Esophagus squamous epithelium (tissue), 5 donors: ENCODE measurements at regions not wholly inside any gene's neighbourhood (a gene's known extent, or its start where the extent isn't known, plus 50 kb on each side); places are given as distances from the start of the nearest gene placed in this dataset.

Experiments
- DNase-seq: peaks from one replicate; lab custom pipeline; 2025; lab: John Stamatoyannopoulos, UW
- H3K27ac ChIP-seq, 4 donors: fragments of 200-600 bp; sonication (generic); one replicate each; pipeline ENCODE4 v1.5.1; 2016 to 2019; ENCODE audit warnings: mild to moderate bottlenecking in 1 of 4
- H3K27me3 ChIP-seq, 4 donors: fragments of 200-600 bp; sonication (generic); 1 replicate in 3 of 4; 2 replicates in 1 of 4; pipeline versions ENCODE4 v1.5.1 to v1.6.0; 2017 to 2021; ENCODE audit warnings: antibody characterized with exemption in 1 of 4
- H3K36me3 ChIP-seq, 3 donors: fragments of 200-600 bp; sonication (generic); one replicate each; pipeline ENCODE4 v1.5.1; 2016 to 2019
- H3K4me1 ChIP-seq, 3 donors: fragments of 200-600 bp; sonication (generic); one replicate each; pipeline ENCODE4 v1.5.1; 2017 to 2019
- H3K4me3 ChIP-seq, 4 donors: fragments of 200-600 bp; sonication (generic); 1 replicate in 3 of 4; 2 replicates in 1 of 4; pipeline ENCODE4 v1.5.1; 2016 to 2019; ENCODE audit warnings: mild to moderate bottlenecking in 2 of 4, moderate library complexity in 1 of 4
- H3K9me3 ChIP-seq, 3 donors: fragments of 200-600 bp; sonication (generic); one replicate each; pipeline ENCODE4 v1.5.1; 2016 to 2019
- POLR2A ChIP-seq, 4 donors: fragments of 450-650 bp; IDR thresholded peaks; one replicate each; pipeline ENCODE4 v1.6.1; 2017; ENCODE audit warnings: antibody characterized with exemption in 4 of 4, mild to moderate bottlenecking in 4 of 4, moderate library complexity in 3 of 4
- WGBS, 2 donors: methylation state at CpG; one replicate each; pipeline ENCODE4 v1.1.5; 2018; 5-methylcytosine and 5-hydroxymethylcytosine counted together
- intact Hi-C: fragments of 100-400 bp; cut with DNase I; formaldehyde crosslinking; loops from one replicate; pipeline ENCODE4 v1.15.0; 2022
- TF ChIP-seq, protein P1 (sequence below), 6 experiments: fragments of 450-650 bp in 4 of 6; fragments of 200-600 bp in 2 of 6; sonication (generic) in 2 of 6; IDR thresholded peaks; one replicate each; pipeline ENCODE4 v1.5.1; 2016 to 2019; ENCODE audit warnings: antibody characterized with exemption in 6 of 6, mild to moderate bottlenecking in 4 of 6, moderate library complexity in 4 of 6
- donor health status: DM: yes; HTN: yes; CAD: no.

DNA sequence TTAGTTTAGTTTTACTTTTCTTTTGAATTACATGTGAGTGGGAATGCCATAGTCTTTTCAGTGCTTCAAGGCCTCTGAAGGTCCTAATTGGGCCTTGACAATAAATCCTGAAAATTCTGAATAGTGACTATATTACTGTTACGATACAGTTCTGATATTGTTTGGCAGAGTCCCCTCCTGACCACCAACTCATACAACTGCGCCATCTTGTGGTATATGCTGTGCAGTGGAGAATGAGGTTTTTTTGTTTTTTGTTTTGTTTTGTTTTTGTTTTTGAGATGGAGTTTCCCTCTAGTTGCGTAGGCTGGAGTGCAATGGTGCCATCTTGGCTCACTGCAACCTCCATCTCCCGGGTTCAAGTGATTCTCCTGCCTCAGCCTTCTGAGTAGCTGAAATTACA, 56.6 kb upstream of the CHRDL1 start:
- Histone ChIP-seq H3K4me3 (no peak overlapping the region), H3K9me3 (no peaks in the 10 kb centered on the region), H3K36me3 (no peaks in the 10 kb centered on the region), H3K27ac (no peak overlapping the region), H3K4me1 (no peaks in the 10 kb centered on the region), H3K27me3 (no peaks in the 10 kb centered on the region)
- DNase-seq, result no peak
- 48 to 54% methylated on average over 4 of the region's 4 CpGs for WGBS, 2 donors
- TF ChIP-seq, protein P1, sequence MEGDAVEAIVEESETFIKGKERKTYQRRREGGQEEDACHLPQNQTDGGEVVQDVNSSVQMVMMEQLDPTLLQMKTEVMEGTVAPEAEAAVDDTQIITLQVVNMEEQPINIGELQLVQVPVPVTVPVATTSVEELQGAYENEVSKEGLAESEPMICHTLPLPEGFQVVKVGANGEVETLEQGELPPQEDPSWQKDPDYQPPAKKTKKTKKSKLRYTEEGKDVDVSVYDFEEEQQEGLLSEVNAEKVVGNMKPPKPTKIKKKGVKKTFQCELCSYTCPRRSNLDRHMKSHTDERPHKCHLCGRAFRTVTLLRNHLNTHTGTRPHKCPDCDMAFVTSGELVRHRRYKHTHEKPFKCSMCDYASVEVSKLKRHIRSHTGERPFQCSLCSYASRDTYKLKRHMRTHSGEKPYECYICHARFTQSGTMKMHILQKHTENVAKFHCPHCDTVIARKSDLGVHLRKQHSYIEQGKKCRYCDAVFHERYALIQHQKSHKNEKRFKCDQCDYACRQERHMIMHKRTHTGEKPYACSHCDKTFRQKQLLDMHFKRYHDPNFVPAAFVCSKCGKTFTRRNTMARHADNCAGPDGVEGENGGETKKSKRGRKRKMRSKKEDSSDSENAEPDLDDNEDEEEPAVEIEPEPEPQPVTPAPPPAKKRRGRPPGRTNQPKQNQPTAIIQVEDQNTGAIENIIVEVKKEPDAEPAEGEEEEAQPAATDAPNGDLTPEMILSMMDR (IDR thresholded peaks at IDR 0.05), result peak in 5 of 6 experiments; percentile 24 to 38 (median 36)
- TF ChIP-seq POLR2A (IDR thresholded peaks at IDR 0.05), result no peak
- intact Hi-C loops, result no loop called here

DNA sequence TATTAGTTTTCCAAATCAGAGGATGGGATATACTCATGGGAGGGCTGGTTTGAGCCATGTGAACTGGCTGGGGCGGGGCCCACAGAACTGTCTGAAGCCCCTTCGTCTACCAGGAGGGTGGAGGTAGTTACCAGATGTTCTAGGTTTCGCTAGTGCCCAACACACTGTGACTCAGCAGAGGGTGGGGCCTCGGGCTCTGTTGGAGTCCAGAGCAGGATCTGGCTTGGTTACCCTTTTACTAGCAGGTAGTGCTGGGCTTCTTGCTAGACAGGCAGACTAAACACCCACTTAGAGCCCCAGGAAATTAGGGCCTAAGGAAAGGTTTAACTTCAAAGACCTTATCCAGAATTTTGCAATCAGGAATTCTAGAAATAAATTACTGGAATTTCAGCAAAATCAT, 56.2 kb upstream of the CHRDL1 start:
- TF ChIP-seq, protein P1 (IDR thresholded peaks at IDR 0.05), result no peak
- TF ChIP-seq POLR2A (IDR thresholded peaks at IDR 0.05), result no peak
- no peak for DNase-seq
- Histone ChIP-seq H3K27ac (no peak overlapping the region), H3K4me3 (no peak overlapping the region), H3K4me1 (no peaks in the 10 kb centered on the region), H3K27me3 (no peaks in the 10 kb centered on the region), H3K9me3 (no peaks in the 10 kb centered on the region), H3K36me3 (no peaks in the 10 kb centered on the region)
- intact Hi-C loops, result no loop called here
- WGBS, 2 donors, result 70% methylated on average over 2 of the region's 4 CpGs; no CpG with 5 or more reads in 1 of the 2 donors

- Histone ChIP-seq H3K27ac (no peak overlapping the region), H3K9me3 (no peaks in the 10 kb centered on the region), H3K27me3 (no peaks in the 10 kb centered on the region), H3K36me3 (no peaks in the 10 kb centered on the region), H3K4me1 (no peaks in the 10 kb centered on the region), H3K4me3 (no peak overlapping the region)
- intact Hi-C loops, result loop anchor here (5.0 kb wide), 1 partner anchor 395 kb away; no protein-coding TSS in a partner anchor
- 2 to 8% methylated on average over 4 to 5 of the region's 5 CpGs for WGBS, 2 donors
- no peak for DNase-seq
- TF ChIP-seq, protein P1 (IDR thresholded peaks at IDR 0.05), result peak; percentile 28 to 63 (median 50)
- TF ChIP-seq POLR2A (IDR thresholded peaks at IDR 0.05), result no peak
Observed at GRCh38 chrX:110847334-110847733, 51.7 kb upstream of the CHRDL1 start.

GRCh38 chrX:110846071-110846470, 50.5 kb upstream of the CHRDL1 start:
- DNase-seq, result no peak
- no peaks in the 10 kb centered on the region for H3K4me1 ChIP-seq
- H3K4me3 ChIP-seq, result no peak overlapping the region
- 67 to 69% methylated on average over 1 of the region's 1 CpG for WGBS, 2 donors
- TF ChIP-seq POLR2A (IDR thresholded peaks at IDR 0.05), result no peak
- TF ChIP-seq, protein P1 (IDR thresholded peaks at IDR 0.05), result no peak
- no peaks in the 10 kb centered on the region for H3K9me3 ChIP-seq
- H3K27ac ChIP-seq, result no peak overlapping the region
- no peaks in the 10 kb centered on the region for H3K36me3 ChIP-seq
- intact Hi-C loops, result loop anchor here (5.0 kb wide), 1 partner anchor 394 kb away; no protein-coding TSS in a partner anchor
- H3K27me3 ChIP-seq, result no peaks in the 10 kb centered on the region
